ENCODE measurements at regions not wholly inside any gene's neighbourhood (a gene's known extent, or its start where the extent isn't known, plus 50 kb on each side); places are given as distances from the start of the nearest gene placed in this dataset.

DNA sequence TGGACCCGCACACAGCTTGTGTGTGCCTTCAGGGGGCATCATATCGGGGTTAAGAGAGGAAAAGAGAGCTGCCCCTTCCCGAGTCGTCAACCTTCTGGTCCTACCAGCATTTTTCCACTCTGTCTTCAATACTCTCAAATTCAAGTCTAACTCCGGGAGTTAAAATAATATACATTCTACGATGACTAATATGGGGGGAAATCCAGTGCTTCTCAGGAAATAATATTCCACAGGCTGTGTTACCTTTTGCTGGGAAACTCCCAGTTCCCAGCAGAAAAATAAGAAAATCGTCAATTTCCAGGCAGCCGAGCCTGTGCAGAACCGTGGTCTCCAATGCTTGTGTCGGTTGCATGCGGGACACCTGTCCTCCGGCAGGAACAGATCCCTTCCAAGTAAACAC is 105.0 kb upstream of the FOXF1 start:
- TF ChIP-seq, protein P1, sequence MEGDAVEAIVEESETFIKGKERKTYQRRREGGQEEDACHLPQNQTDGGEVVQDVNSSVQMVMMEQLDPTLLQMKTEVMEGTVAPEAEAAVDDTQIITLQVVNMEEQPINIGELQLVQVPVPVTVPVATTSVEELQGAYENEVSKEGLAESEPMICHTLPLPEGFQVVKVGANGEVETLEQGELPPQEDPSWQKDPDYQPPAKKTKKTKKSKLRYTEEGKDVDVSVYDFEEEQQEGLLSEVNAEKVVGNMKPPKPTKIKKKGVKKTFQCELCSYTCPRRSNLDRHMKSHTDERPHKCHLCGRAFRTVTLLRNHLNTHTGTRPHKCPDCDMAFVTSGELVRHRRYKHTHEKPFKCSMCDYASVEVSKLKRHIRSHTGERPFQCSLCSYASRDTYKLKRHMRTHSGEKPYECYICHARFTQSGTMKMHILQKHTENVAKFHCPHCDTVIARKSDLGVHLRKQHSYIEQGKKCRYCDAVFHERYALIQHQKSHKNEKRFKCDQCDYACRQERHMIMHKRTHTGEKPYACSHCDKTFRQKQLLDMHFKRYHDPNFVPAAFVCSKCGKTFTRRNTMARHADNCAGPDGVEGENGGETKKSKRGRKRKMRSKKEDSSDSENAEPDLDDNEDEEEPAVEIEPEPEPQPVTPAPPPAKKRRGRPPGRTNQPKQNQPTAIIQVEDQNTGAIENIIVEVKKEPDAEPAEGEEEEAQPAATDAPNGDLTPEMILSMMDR (conservative IDR thresholded peaks at IDR 0.05; ENCODE audit: low read length) = no peak
- H3K4me3 ChIP-seq (ENCODE audit: low read length) = no peak overlapping the region
- DNase-seq (ENCODE audit: low read depth) = no peak

DNA sequence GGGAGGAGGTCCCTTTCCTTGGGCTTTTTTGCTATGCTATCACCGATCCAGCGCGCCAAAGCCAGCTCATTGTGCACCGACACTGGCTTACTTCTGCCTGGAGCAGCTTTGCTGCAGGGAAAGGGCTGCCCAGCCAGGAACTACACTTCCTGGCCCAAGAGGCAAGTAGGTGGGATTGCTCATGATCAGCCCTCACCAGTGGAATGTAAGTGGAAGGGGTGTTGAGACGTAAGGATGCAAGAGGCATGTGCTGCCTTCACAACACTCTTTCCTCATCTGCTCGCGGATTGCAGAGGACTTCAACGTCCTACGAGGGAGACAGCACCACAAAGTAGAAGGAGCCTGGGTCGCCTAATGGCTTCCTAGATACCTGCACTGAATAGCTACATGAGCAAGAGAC is 104.3 kb upstream of the FOXF1 start:
- no peak for DNase-seq (ENCODE audit: low read depth)
- TF ChIP-seq, protein P1 (conservative IDR thresholded peaks at IDR 0.05; ENCODE audit: low read length) = no peak
- H3K4me3 ChIP-seq (ENCODE audit: low read length) = no peak overlapping the region

DNA sequence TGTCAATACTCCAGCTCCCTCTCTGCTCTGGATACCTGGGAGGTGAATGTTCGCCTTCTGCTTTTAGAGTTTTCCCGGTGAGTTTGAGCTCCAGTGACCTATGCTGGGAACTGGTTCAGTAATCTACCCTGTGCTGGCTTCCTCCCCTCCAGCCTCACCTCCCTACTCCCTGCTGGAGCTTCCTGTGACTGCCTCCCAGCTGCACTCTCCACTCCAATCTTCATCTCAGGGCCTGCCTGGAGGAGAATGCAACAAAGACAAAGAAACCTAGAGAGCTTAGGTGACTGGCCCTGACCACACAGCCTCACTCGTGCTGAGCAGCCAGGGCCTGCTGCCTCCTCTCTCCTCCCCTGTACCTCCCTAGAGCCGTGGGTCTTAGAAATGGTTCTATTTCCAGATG is 101.6 kb upstream of the FOXF1 start:
- TF ChIP-seq, protein P1 (conservative IDR thresholded peaks at IDR 0.05; ENCODE audit: low read length) = no peak
- DNase-seq (ENCODE audit: low read depth) = no peak
- no peak overlapping the region for H3K4me3 ChIP-seq (ENCODE audit: low read length)

DNA sequence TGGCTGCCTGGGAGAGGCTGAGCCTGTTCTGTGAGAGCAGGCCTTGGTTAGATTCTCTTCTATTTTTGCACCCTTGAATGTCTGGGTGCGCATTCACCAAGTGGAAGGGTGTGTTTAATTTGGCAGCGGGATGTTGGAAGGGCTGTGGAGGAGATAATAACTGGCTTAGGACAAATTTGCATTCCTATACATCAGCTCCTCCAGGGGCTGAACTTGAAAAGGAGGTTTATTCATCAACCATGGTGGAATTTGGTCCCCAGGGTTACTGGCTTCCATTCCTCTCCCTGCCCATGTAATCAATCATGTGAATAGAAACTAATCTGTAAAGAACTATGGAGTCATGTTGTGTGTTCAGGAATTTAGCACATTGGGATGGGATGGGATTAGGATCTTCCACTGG is 100.2 kb upstream of the FOXF1 start:
- H3K4me3 ChIP-seq (ENCODE audit: low read length) = no peak overlapping the region
- TF ChIP-seq, protein P1 (conservative IDR thresholded peaks at IDR 0.05; ENCODE audit: low read length) = no peak
- DNase-seq (ENCODE audit: low read depth) = no peak

DNA sequence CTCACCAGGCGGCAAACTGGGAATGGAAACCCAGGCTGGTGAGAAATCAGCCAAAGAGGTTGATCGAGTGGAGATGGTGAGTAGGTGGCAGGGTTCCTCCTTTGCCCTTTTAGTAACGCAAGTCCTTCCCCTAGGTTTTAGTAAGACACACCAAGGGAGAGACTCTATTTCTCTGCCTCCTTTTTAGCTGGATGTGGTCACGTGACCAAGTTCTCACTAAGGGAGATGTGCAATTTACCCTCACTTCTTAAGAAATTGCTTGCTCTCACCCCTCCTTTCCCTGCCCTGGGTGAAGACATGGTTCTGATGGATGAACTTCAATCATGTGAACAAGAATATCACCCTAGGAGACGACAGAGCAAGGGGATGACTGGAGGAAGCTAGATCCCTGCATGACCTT is 99.8 kb upstream of the FOXF1 start:
- H3K4me3 ChIP-seq (ENCODE audit: low read length) = no peak overlapping the region
- no peak for DNase-seq (ENCODE audit: low read depth)
- TF ChIP-seq, protein P1 (conservative IDR thresholded peaks at IDR 0.05; ENCODE audit: low read length) = no peak

DNA sequence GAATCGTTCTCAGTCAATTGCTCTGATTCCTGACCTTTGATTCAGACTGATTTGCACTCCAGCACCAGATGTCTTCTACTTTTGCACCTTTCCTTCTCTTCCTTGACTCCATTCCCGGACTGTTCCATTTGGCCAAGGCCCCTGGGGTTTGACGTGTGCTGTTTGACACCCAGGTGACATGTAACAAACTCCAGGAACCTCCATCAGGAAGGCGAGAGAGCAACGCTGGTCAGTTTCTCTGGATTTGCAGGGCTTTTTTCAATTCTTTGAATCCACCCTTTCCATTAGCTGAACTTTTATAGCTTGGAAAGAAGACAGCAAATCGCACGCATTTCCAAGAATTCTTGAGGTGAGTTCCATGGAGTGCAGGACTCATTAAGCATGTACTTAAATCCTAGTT is 98.4 kb upstream of the FOXF1 start:
- H3K4me3 ChIP-seq (ENCODE audit: low read length) = no peak overlapping the region
- no peak for DNase-seq (ENCODE audit: low read depth)
- TF ChIP-seq, protein P1 (conservative IDR thresholded peaks at IDR 0.05; ENCODE audit: low read length) = no peak

DNA sequence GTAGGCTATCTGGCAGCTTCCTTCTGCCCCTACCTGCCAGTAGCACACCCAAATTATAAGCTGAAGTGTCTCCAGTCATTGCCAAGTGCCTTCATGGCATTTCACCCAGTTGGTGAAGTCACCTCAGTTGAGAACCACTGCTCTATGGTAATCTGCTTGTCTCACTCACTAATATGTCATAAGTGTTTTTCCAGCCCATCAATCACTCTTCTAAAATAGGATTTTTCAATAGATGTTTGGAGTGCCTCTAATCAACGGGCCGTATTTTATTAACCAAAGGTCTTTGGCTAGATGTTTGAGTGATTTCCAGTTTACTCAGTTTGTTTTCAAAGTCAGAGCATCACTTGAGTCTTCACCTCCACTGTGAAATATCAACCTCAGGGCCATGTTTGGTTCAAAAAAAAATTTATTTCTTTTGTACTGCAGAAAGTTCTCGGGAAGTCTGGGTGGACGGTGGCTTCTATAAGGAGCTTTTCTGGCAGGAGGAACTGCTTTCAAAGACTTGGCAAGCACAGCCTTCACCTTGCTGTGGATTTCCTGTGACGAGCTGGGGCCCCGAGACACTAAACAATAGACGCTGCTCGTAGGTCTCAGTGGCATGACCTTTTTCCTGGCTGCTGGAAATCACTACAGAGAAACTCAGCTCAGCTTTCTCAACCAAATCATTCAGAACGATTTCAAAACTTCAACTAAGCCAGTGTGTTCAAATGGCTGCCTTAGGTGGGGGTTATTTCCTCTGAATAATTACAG is 95.2 kb upstream of the FOXF1 start:
- no peak overlapping the region for H3K4me3 ChIP-seq (ENCODE audit: low read length)
- no peak for DNase-seq (ENCODE audit: low read depth)
- TF ChIP-seq, protein P1 (conservative IDR thresholded peaks at IDR 0.05; ENCODE audit: low read length) = no peak
